ENCODE measurements at regions not wholly inside any gene's neighbourhood (a gene's known extent, or its start where the extent isn't known, plus 50 kb on each side); places are given as distances from the start of the nearest gene placed in this dataset.

DNA sequence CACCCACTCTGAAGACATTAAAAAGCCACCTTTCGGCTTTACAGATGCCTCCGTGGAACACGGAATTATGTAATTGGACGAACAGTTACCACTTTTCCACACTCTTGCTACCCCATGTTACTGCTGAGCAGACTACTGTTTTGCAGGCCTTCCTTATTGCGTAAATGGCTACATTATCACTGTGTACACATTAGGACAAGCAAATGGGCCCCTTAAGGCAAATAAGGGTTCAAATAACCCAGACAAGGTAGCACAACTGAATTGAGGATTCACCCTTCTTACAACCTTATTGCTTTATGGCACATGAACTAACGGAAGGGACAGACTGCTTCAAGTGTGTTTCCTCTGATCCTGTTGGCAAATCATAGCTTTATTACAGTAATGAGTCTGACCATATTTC is 832.2 kb upstream of the FANCL start:
- DNase-seq (ENCODE audit: low read depth), result no peak

- no peak for DNase-seq (ENCODE audit: low read depth)
These were observed 827.1 kb upstream of the FANCL start for GRCh38 chr2:59068255-59068654.

DNA sequence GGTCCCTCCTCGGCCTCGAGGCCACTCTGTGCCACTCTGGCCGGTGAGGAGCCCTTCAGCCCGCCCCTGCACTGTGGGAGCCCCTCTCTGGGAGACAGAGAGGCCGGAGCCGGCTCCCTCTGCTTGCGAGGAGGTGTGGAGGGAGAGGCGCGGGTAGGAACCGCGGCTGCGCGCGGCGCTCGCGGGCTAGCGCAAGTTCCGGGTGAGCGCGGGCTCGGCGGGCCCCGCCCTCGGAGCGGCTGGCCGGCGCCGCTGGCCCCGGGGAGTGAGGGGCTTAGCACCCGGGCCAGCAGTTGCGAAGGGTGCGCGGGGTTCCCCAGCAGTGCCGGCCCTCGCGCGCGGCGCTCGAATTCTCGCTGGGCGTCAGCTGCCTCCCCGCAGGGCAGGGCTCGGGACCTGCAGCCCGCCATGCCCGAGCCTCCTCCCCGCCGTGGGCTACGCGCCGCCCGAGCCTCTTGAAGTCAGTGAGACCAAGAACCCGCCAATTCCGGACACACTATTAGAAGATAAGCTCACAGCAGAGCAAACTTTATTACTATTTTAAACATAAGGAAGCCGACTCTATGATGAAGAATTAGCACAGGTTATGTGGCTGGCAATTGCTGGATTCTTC is 825.8 kb upstream of the FANCL start:
- no peak for DNase-seq (ENCODE audit: low read depth)

DNA sequence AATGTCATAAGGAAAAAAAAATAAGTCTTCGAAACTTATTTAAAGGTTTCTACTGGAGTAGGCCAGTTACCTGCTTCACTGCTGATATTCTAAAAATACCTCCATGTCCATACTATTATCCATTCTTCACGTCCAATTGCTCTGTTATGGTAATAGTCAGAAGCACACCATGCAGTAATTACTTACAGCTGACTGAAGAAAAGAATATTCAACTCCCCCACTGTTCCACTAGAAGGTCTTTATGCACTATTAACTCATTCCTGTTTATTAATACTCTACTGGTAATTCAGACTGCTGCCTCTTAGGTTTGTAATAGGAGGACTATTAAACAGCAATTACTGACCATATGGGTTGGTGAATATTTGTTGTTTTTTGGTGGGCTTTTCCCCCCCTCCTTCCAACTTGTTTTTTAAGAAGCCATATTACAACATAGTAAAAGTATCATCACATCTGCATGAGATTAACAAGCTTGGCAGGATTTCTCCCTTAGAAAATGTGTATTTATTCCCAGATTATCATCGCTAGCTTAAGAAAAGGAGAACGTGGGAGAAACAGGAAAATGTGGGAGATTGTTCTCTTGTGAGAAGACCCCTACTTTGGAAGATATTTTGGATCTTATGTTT is 806.4 kb upstream of the FANCL start:
- no peak for DNase-seq (ENCODE audit: low read depth)

- no peak for DNase-seq (ENCODE audit: low read depth)
These were observed 805.6 kb upstream of the FANCL start for GRCh38 chr2:59046401-59047372.

GRCh38 chr2:59044736-59045135 is 803.6 kb upstream of the FANCL start:
- no peak for DNase-seq (ENCODE audit: low read depth)

DNA sequence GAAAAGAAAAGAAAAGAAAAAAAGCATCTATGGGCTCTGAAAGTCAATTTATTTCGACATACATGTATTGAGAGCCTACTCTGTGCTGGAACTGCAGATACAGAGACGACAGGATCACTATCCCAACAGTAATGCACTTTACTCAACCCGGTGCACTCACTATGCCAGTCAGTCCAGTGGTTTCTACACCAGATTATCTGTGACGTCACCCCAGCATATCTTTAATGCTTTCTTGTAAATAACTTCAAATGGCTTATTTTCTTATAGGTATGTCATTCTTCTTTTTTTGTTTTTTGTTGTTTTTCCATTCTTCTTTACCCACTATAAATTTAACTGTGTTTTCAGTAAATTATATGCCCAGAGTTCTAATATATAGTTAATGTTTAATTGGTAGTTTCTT is 800.0 kb upstream of the FANCL start:
- no peak for DNase-seq (ENCODE audit: low read depth)

DNA sequence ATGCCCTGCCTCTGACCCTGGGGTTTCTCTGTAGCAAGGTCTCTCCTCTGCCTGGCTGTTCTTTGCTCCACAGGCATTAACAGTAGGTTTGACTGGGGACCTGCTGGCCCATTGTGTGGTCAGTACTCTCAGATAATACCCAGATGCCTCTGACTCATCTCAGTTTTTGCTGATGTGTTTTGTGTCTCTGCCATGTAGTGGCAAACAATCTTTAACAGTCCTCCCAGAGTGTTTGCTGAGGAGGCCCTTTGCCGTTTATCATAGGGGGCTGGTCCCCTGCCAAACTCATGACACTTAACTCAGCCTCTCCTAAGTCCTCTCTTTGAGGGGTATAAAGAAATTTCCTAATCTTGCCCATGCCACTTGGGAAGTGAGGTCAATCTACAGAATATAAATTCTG is 793.7 kb upstream of the FANCL start:
- DNase-seq (ENCODE audit: low read depth), result no peak

- no peak for DNase-seq (ENCODE audit: low read depth)
These were observed 793.0 kb upstream of the FANCL start for GRCh38 chr2:59034106-59034505.

DNA sequence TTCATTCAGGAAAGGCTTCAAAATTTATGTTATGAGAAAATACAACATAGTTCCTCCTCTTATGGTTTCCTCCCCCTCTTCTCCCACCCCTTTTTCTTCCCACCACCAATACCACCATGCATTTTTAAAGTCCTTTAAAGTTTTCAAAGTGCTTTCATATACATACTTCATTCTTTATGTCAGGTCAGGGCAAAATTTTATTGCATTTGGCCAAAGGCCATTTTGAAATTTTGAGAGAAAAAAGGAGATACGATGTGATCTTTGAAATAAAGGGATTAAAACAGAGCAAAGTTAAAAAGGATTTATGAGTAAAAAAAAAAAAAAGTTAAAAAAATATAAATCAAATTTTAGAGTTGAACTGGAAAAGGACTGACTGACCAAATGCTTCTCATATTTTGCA is 792.5 kb upstream of the FANCL start:
- no peak for DNase-seq (ENCODE audit: low read depth)

GRCh38 chr2:59032499-59032898 is 791.4 kb upstream of the FANCL start:
- DNase-seq (ENCODE audit: low read depth), result no peak

DNA sequence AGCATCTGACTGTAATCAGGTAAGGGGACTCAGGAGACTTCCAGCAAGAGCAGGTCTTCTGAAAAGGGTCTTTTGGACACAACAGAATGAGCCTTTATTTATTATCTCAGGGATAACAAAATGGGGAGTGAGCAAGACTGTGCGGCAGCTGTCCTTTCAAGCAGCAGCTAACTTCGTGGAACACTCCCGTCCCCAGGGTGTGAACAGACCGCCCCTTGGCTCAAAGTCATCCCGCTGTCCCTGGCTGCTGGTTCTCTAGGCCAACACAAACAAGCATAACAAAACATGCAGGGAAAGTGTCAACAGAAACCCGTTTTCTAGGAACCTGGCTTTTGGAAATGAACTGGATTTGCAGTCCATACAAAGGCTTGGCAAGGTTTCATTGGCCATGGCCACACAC is 787.9 kb upstream of the FANCL start:
- no peak for DNase-seq (ENCODE audit: low read depth)

GRCh38 chr2:59027320-59027719 is 786.2 kb upstream of the FANCL start:
- no peak for DNase-seq (ENCODE audit: low read depth)

GRCh38 chr2:59025157-59025757 is 784.1 kb upstream of the FANCL start:
- no peak for DNase-seq (ENCODE audit: low read depth)

DNA sequence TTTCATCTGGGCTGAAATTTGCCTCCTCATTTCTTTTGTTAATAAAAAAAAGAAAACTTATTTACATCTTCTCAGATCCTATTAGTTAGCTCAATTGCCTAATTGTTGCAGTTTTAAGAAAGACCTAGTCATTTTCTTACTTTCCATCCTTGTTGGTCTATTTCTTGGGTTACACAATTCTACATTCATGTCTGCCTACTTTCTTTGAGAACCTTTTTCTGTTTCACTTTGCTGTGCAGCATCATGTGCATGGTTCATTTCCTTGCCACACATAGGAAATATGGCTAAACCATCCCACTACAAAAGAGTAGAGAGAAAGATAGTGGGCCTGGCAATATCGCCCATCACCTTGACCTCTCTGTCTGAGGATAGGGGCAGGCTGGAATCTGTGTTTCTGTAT is 780.7 kb upstream of the FANCL start:
- DNase-seq (ENCODE audit: low read depth), result no peak

DNA sequence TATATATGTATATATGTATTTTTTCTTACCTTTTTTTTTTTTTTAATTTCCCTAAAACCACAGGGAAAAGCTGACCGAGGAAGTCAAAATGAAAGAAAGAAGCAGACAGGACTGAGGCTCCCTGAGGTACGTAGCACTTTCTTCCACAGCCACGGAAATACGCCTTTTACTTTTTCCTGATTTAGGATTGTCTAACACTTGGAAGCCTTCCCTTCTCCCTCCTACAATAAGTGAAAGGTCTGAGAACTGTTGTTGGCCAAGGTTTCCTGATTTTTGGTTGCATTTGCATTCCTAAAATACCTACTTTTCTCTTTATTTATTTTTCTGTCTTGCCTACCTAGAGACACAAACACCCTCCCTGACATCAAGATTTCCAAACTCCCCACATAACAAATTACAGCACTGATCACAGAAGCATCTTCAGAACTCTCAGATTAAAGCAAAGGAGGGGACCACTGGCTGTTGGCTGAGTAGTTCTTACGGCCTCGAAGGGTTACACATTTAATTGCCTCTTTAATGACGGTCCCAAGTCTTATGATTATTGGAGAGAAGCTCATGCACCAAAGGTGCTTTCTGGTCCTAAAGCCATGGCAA is 778.5 kb upstream of the FANCL start:
- DNase-seq (ENCODE audit: low read depth), result no peak

DNA sequence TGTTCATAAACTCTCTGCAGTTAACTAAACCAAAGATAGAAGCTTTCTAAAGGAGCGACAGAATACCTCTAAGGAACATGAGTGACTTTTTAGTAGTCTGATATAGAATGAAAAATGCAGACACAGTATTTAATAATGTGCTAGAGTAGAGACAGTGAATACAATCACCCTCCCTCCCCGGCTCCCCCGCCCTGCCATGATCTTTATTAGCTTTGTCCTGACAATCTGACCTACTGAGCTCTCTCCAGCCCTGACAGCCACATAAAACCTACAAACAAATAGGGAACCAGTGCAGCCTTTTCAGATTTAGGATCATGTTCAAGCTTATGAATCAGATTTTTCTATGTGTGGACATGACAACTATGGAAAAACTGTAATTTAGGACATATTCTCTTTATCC is 777.6 kb upstream of the FANCL start:
- DNase-seq (ENCODE audit: low read depth), result no peak

DNA sequence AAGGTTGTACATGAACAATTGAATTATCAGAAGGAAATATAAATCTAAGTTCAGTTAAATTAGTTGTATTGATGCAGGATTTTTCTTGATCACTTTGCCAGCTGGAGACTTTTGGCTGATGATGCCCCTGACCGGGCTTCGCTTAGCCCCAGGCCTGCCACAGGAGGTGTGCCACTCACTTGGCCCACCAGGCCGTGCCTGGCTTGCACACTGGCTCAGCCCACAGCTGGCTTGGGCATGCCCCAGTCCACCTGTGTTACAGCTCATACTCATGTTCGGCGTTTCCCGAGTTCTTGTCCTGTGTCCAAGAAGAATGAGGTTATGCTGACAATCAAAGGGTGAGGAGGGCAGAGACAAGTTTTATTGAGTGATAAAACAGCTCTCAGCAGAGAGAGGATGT is 773.9 kb upstream of the FANCL start:
- no peak for DNase-seq (ENCODE audit: low read depth)

- DNase-seq (ENCODE audit: low read depth), result no peak
These were observed 771.8 kb upstream of the FANCL start for GRCh38 chr2:59012971-59013370.

GRCh38 chr2:59012234-59012633 is 771.1 kb upstream of the FANCL start:
- no peak for DNase-seq (ENCODE audit: low read depth)

GRCh38 chr2:59008950-59009349 is 767.8 kb upstream of the FANCL start:
- DNase-seq (ENCODE audit: low read depth), result no peak

GRCh38 chr2:59005836-59006615 is 764.9 kb upstream of the FANCL start:
- DNase-seq (ENCODE audit: low read depth), result no peak

Data from stimulated activated CD8-positive, alpha-beta memory T cell treated with anti-CD3 and anti-CD28 coated beads, Interleukin-12 subunit alpha, Interleukin-12 subunit beta, amount 100 ng/mL, for 4 hours (primary cell).